HUES48 (cell line): ENCODE measurements at regions not wholly inside any gene's neighbourhood (a gene's known extent, or its start where the extent isn't known, plus 50 kb on each side); places are given as distances from the start of the nearest gene placed in this dataset.
"Not testable (repeated sequence)": the region's sequence is repeated elsewhere in the genome, so short reads cannot be mapped to it uniquely, and the experiment has no call there.

Experiments used
- H3K27ac ChIP-seq: one replicate; pipeline ENCODE4 v1.7.0; 2013; ENCODE audit warnings: low read depth, low read length, inconsistent platforms
- H3K27me3 ChIP-seq: 2 replicates; pipeline ENCODE4 v1.6.1; 2013; ENCODE audit warnings: mild to moderate bottlenecking, low read length; ENCODE audit not compliant: control insufficient read depth, insufficient read depth
- H3K36me3 ChIP-seq: 2 replicates; pipeline ENCODE4 v1.6.1; 2013; ENCODE audit warnings: low read length; ENCODE audit not compliant: control insufficient read depth, insufficient read depth
- H3K4me1 ChIP-seq: 2 replicates; pipeline ENCODE4 v1.6.1; 2013; ENCODE audit warnings: mild to moderate bottlenecking, low read length; ENCODE audit not compliant: control insufficient read depth, insufficient read depth
- H3K4me3 ChIP-seq: 2 replicates; pipeline ENCODE4 v1.5.1; 2013; ENCODE audit warnings: mild to moderate bottlenecking, low read depth, low read length
- H3K9ac ChIP-seq: 2 replicates; pipeline ENCODE4 v1.6.1; 2013; ENCODE audit warnings: mild to moderate bottlenecking, low read depth, low read length, moderate library complexity
- H3K9me3 ChIP-seq: 2 replicates; pipeline ENCODE4 v1.6.1; 2013; ENCODE audit warnings: low read length; ENCODE audit not compliant: control insufficient read depth, insufficient read depth

DNA sequence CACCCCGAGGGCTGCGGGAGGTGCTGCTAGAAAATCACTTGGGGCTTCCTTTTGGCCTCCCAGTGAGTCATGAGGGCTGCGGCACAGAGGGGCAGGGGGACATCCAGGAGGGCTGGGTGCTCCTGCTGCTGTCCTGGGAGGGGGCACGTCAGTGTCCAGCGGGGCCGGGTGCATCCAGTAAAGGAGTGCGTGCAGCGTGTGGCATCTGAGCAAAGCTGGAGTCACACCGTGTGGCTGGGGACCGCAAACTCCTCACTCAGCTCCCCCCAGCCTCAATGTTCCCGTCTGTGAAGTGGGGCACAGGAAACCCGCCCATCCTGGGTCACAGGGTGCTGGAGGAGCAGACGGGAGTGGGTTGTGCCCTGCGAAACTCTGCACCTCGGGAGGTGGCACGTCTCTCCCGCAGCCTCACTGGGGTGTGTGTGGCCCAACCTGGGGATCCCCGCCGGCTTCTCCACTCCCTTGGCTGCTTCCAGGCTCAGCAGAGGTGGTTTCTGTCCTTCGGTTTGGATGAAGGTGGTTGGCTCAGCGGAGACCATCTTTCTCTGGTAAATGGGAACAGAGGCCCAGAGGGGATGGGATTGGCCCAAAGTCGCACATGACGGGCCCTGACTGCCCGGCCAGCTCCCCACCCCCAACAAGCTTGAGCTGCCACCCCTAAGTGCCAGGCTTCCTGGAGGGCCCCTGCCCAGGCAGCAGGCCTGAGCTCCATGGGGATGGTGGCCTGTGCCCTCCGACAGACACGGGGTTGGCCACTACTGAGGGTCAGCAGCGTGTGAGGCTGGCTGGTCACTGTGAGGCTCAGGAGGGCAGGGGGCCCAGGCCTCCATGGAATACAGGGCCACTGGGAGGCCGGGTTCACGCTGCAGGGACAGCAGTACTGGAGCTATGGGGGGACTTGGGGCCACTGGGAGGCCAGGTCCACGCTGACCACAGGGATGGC is 114.9 kb downstream of the NPIPB11 start:
- H3K27ac ChIP-seq, H3K9me3 ChIP-seq: not testable (repeated sequence)

DNA sequence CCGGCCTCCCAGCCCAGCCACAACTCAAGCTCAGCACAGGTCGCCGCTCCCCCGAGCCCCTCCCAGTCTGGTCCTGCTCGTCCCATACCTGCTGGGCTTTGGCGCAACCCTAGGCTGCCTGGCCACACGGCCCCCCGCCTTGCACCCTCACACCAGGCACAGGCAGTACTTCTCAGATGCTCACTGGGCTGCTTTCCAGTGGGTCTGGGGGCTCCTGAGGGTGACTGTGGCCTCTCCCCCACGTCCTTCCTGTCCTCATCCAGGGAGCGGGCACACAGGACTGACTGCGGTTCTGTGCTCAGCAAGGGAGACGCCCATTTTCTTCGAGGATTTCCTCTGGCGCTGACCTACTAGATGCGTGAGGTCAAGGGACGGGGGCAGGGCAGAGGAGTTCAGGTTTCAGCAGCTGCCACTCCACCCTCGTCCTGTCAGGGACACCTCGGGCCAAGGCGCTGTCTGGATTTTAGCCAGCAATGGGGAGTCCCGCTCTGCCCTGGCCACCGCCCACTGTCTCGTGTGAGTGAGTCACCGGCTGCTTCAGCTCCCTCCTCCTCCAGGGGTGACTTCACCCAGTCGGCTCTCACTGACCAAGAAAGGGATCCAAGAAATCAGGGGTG is 115.8 kb downstream of the NPIPB11 start:
- Histone ChIP-seq H3K27me3 (no peaks in the 10 kb centered on the region), H3K4me3 (no peak overlapping the region), H3K9ac (no peak overlapping the region), H3K4me1 (0 out of 2 replicates have a peak, but pooled peaks cover under 1% of the 10 kb centered on the region), H3K27ac (no peak overlapping the region), H3K9me3 (no peaks in the 10 kb centered on the region), H3K36me3 (no peaks in the 10 kb centered on the region)

More for the DNA sequence above, 114.9 kb downstream of the NPIPB11 start:
- not testable (repeated sequence) for H3K4me1 ChIP-seq, H3K36me3 ChIP-seq, H3K4me3 ChIP-seq, H3K27me3 ChIP-seq, H3K9ac ChIP-seq

DNA sequence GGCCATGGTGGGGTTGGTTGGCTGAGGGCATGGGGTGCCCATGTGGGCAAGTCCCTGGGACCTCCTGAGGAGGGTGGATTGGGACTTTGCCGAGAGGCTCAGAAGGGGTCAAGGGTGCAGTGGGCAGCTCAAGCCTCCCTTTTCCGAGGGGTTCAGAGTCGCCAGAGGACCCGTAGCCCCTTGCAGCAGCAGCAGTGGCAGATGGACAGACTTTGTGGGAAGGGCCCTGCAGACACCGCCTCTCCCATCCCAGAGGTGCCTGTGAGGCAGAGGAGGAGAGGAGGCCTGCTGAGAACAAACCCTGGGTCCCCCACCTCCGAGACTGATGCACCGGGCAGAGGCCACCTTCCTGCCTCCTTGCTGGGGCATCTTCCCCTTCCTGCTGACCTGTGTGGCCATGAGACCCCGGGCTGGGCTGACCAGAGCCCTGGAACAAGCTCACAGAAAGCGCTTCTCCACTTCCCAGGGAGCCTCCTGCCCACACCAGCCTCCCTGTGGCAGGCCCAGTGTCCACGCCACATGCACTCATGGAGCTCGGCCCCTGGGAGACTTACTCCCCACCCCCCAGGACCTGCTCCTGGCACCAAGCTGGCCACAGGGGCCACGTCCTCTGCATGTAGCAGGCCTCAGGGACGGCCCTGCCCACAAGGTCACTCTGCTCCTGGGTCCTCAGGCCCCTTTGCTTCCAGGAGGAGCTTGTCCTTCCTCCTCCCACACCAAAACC is 116.8 kb downstream of the NPIPB11 start:
- H3K36me3 ChIP-seq, H3K4me1 ChIP-seq, H3K27me3 ChIP-seq, H3K4me3 ChIP-seq, H3K9me3 ChIP-seq, H3K9ac ChIP-seq, H3K27ac ChIP-seq: not testable (repeated sequence)

DNA sequence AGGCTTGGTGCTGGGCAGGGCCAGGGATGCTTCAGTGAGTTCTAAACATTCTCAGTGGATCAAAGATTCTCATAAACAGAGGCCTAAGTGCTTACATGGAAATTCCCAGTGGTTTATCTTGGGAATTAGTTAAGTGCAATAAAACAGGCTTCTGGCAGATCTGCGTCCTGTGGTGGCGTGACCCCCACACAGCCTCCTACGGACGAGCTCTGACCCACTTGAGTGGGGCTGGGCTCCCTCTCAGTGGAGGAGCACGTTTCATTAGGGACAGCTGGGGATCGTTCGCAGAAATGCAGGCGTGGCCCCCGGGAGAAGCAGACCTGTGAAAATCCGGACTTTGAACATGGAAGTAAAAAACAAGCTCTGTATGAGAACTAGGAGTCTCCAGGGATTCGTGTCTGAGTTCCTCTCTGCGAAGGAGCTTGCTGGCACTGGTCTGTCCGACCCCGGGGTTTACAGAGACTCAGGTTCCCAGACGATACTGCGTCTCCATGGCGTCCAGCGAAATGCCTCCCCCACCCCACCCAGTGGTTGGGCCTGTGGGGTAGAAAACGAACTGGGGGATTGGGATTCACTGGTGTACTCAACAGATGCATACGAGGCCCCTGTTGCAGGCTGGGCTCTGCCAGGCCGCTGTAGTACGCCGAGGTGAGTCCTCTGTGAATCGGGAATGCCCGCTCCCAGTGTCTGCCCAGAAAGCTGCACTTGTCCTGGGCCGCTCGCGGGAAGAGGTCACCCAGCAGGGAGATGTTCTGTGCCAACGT is 117.6 kb downstream of the NPIPB11 start:
- H3K4me3 ChIP-seq, H3K9me3 ChIP-seq, H3K27me3 ChIP-seq, H3K36me3 ChIP-seq, H3K27ac ChIP-seq, H3K9ac ChIP-seq: not testable (repeated sequence)
- peaks cover 10% of the 10 kb centered on the region; the same call in 1 of the 2 replicates for H3K4me1 ChIP-seq

DNA sequence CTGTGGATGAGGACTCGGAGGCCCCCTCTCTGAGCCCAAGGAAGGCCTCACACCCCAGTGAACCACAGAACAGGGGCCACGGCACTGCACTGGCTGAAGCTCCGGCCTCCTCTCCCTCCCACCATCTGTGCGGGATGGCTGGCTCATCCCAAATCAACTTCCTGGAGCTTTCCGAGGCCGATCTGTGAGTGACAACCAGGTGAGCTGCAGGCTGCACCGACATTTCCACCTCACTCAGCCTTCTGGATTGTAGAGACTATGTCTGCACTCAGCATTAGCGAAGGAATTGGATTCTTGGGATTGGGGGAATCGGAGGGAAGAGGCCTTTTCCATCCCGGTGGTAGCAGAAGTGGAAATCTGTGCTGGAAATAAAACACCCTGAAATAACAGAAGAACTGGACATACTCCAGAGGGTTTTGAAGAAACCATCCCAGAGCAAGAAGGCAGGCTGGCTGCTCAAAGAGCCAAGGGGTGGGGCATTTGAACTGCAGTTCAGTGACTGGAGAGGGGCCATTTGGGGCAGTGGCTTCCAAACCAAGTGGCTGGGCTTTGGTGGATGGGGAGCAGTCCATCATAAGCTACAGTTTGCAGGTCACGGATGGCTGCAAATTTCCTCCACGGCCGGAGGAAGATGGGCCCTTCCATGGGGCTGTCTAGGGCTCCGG is 118.5 kb downstream of the NPIPB11 start:
- H3K27ac ChIP-seq, H3K9ac ChIP-seq, H3K36me3 ChIP-seq, H3K4me3 ChIP-seq, H3K9me3 ChIP-seq, H3K27me3 ChIP-seq: not testable (repeated sequence)
- peaks cover 10% of the 10 kb centered on the region; the same call in 1 of the 2 replicates for H3K4me1 ChIP-seq

DNA sequence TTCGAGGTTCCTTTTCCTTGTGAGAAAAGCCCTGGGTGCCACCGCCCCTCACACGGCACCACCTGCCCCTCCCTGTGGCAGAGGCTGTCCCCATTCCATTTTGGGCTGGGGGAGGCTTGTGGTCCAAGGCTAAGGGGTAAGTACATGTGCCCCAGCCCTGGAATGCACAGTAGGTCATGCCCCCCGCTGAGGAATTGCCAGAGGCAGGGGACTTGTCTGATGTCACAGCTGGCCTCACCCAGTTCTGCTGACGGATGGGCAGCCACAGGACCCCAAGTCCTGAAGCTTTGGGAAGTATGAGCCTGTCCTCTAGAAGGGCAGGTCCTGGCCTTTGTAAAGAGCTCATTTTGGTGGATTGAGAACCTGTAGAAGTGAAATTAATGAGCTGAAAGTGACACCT is 119.3 kb downstream of the NPIPB11 start:
- H3K36me3 ChIP-seq, H3K27me3 ChIP-seq, H3K4me3 ChIP-seq, H3K27ac ChIP-seq, H3K9ac ChIP-seq, H3K9me3 ChIP-seq: not testable (repeated sequence)
- H3K4me1 ChIP-seq, result peaks cover 10% of the 10 kb centered on the region; the same call in 1 of the 2 replicates

DNA sequence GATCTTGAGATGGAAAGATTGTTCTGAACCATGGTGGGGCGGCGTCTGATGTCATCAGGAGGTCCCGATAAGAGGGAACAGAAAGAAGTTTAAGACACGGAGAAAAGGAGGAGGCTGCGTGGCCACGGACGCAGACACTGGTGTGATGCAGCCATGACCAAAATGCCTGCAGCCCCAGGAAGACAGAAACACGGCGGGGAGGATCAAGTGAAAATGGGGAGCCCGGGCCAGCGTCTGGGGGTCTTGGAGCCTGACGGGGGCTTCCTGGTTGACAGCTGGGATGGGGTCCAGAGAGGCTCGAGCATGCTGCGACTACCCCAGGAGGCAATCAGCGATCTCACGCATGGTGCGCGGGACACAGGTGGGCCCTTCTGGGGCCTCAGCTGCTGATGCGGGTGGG is 119.7 kb downstream of the NPIPB11 start:
- not testable (repeated sequence) for H3K36me3 ChIP-seq, H3K27ac ChIP-seq, H3K27me3 ChIP-seq, H3K4me3 ChIP-seq, H3K9ac ChIP-seq, H3K9me3 ChIP-seq
- peaks cover 10% of the 10 kb centered on the region; the same call in 1 of the 2 replicates for H3K4me1 ChIP-seq

DNA sequence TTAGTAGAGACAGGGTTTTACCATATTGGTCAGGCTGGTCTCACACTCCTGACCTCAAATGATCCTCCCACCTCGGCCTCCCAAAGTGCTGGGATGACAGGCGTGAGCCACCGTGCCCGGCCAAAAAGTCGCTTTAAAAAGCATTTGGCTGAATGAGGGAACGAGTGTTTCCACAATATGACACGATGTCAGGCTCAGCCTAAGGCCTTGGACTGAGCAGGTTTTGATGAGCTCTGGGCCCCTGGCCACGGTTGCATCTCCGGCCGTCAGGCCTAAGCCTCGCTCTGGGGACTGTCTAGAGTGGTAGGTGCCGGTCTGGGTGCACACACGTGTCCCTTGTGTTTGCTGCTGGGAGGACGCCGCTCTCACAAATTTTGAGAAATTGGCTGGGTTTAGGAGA is 120.3 kb downstream of the NPIPB11 start:
- H3K36me3 ChIP-seq, H3K27me3 ChIP-seq, H3K9me3 ChIP-seq, H3K9ac ChIP-seq, H3K4me3 ChIP-seq, H3K27ac ChIP-seq: not testable (repeated sequence)
- H3K4me1 ChIP-seq, result peaks cover 10% of the 10 kb centered on the region; the same call in 1 of the 2 replicates

DNA sequence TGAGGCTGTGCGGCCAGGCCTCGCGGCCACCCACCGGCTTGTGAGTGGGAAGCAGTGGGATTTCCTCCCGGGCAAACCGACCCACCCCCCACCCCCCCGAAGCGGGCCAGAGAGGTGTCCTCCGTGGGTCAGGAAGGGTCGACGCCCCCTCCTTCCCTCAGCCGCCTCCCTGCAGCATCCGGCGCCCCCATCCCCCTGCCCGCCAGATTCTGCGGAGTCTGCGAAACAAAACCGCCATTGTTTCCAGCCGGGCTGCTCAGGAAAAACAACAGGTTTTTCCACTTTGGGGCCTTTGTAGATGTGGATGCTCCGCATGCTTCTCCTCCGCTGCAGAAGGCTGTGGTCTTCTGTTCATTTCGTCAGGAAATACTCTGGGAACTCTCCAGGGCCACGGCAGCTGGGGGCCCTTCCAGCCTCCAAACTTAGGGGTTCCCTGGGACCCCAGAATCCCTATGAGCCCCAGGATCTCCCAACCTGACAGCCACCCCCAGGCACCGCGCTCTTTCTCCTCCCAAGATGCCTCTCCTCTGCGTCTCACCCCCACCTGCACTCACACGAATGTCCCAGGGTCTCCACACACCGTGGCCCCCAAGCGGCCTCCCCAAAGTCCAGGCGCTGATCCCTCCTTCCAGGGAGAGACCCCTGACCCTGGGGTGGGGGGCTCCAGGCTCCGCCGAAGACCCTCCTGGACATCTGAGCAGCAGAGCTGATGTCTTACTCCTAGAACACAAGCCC is 121.2 kb downstream of the NPIPB11 start:
- peaks cover 10% of the 10 kb centered on the region; the same call in 1 of the 2 replicates for H3K4me1 ChIP-seq
- not testable (repeated sequence) for H3K27me3 ChIP-seq, H3K9me3 ChIP-seq, H3K36me3 ChIP-seq, H3K4me3 ChIP-seq
- peak overlapping the region; percentile 30; the same call in 1 of the 2 replicates for H3K9ac ChIP-seq
- peak overlapping the region; percentile 71 for H3K27ac ChIP-seq

DNA sequence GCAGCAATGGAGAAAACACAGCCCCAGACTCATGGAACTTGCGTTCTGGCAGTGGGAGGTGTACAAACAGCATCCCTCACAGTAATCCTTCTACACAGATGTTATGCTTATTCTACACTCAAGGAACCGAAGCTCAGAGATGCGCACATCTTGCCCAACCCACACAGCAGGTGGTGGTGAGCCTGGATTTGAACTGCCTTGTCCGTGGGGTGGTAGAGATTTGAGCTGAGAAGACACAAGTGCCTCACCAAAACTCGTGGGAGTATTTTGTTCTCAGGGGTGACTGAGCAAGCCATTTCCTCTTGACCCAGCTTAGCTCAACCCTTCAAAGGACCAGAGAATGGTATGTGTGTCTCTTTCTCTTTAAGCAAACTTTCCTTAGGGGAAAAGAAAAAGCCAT is 121.8 kb downstream of the NPIPB11 start:
- Histone ChIP-seq H3K4me1 (peaks cover 10% of the 10 kb centered on the region; the same call in 1 of the 2 replicates), H3K27ac (peak overlapping the region; percentile 51)
- H3K27me3 ChIP-seq, H3K9me3 ChIP-seq, H3K4me3 ChIP-seq, H3K9ac ChIP-seq, H3K36me3 ChIP-seq: not testable (repeated sequence)
